ENCODE measurements at regions not wholly inside any gene's neighbourhood (a gene's known extent, or its start where the extent isn't known, plus 50 kb on each side); places are given as distances from the start of the nearest gene placed in this dataset.

DNA sequence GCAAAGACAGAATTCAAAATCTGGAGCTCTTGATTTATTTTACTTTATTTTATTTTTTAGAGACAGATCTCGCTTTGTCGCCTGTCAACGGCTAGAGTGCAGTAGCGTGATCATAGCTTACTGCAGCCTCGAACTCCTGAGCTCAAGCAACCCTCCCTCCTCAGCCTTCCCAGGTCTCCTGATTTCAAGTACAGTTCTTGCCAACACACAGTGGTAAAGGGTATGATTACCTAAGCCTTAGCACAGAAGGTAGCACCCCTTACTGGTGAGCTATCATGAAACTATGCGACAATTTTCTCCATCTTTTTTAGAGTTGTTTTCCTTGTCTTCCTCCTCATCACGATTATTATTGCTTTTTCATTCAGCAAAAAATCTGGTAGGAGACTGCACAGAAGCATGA lies 94.3 kb upstream of the ETV6 start:
- Mint-ChIP-seq H3K27ac (peak overlapping the region in 1 of 2 donors; percentile 73), H3K36me3 (no peaks in the 10 kb centered on the region)

DNA sequence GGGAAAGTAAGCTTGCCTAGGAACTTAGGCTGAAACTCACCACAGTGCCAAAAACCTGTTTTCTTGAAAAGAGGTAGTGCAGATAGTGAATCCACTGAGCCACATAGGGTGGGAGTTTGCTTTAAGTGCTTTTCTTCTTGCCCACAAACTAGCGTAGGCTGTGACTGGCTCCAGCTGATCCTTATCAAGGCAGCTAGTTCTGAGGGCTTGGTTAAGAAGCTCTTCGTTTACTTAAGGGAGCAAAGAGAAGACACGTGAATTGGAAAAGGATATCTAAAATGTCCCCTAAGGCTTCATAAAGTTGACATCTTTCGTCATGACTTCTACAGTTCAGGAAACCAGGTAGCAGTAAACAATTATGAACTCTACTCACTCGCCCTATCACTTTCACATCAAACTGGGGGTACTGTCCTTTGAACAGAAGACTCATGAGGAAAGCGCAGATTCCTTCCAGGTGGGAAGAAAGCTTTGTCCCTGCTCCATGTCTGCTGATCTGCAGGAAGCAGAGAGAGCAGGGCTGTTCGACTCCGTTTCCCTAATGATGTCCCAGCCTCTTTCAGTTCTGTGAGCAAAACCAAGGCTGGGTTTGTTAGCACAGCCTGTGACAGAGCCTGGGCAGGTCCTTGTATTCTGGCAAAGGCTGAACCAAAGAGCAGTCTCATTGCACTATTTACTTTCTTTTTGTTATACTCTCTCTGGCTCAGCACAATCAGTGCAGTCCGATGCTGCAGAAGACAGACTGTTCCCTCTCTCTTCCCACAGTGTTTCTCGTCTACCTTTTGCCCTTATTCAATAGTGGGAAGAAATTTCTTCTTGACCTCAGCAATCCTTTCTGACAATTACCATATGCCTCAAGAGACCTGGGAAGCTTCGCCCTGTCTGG lies 93.5 kb upstream of the ETV6 start:
- Mint-ChIP-seq H3K27ac (peak overlapping the region in 1 of 2 donors; percentile 73), H3K9me3 (no peaks in the 10 kb centered on the region), H3K36me3 (no peaks in the 10 kb centered on the region)
- ATAC-seq = peak; percentile 72
- no peak for DNase-seq (ENCODE audit: low spot score in 2 of 2)

More for the DNA sequence above, 94.3 kb upstream of the ETV6 start:
- ATAC-seq = no peak
- H3K9me3 Mint-ChIP-seq = no peaks in the 10 kb centered on the region
- DNase-seq (ENCODE audit: low spot score in 2 of 2) = no peak

DNA sequence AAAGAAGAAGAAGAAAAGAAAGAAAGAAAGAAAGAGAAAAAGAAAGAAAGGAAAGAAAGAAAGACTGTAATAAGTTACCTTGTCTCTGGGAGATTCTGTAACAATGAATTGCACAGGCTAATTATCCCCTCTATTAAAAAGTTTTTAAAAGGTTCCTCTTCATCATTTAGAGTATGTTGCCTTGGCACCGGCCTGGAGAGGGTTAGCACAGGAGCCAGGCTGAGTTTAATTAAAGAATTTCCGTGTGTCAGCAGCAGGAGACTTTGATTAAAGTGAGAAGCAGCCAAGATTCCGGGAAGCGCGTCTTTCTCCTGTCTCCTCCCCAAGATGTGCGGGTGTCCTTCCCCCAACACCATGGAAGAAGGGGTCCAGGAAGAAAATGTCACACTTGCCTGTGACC lies 92.8 kb upstream of the ETV6 start:
- H3K36me3 Mint-ChIP-seq = no peaks in the 10 kb centered on the region
- no peaks in the 10 kb centered on the region for H3K9me3 Mint-ChIP-seq
- H3K27ac Mint-ChIP-seq = peak overlapping the region in 1 of 2 donors; percentile 73
- DNase-seq (ENCODE audit: low spot score in 2 of 2) (no peak), ATAC-seq (no peak)

DNA sequence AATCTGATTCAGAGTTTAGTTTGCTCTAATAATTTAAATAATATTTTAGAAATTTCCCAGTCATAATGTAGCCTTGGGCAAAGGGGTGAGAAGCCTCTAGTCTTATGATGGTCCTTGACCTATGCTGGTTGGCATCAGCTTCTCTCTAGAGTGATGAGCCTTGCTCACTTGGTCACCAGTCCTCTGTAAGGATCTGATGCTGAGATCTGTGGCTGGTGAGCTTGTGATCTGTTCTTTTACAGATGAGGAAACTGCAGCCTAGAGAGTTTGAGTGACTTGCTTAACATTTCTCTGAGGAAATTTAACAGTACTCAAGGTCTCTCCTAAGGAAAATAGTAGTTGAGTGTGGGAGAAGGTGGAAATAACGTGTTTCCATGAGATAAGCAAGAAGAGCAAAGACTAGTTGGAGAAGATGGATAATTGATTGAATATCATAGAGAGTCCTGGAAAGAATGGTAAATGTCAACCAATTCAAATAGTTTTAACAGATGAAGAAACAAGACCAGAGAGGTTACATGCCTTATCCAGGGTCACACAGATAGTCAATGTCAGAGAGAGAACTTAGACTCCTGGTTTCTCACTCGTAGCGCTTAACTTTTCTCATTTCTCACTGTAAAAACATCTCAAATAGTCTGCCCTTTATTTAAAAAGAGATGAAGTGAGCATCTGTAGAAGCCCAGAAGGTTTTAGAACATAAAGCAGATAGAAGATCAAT lies 89.7 kb upstream of the ETV6 start:
- no peaks in the 10 kb centered on the region for H3K9me3 Mint-ChIP-seq
- no peaks in the 10 kb centered on the region for H3K36me3 Mint-ChIP-seq
- H3K27ac Mint-ChIP-seq = no peak overlapping the region
- no peak for DNase-seq (ENCODE audit: low spot score in 2 of 2)
- no peak for ATAC-seq

DNA sequence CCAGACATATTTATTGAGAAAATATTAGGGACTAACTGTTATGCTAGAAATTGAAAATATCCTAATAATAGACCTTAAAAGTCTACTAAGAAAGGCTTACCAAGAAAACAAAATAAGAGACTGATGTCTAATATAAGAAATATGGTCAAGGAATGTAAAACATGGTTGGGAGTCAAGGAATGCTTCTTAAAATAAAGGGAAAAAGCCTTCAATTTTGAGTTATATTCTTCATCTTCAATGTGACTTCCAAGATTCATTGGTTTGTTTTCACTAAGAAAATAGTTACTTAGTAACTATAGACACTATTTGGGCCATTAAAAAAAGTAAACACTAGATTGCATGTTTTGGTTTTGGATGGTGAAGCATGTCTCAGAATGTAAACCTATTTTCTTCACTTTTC lies 88.1 kb upstream of the ETV6 start:
- H3K36me3 Mint-ChIP-seq = no peaks in the 10 kb centered on the region
- H3K27ac Mint-ChIP-seq = no peak overlapping the region
- DNase-seq (ENCODE audit: low spot score in 2 of 2) = no peak
- H3K9me3 Mint-ChIP-seq = no peaks in the 10 kb centered on the region
- no peak for ATAC-seq

DNA sequence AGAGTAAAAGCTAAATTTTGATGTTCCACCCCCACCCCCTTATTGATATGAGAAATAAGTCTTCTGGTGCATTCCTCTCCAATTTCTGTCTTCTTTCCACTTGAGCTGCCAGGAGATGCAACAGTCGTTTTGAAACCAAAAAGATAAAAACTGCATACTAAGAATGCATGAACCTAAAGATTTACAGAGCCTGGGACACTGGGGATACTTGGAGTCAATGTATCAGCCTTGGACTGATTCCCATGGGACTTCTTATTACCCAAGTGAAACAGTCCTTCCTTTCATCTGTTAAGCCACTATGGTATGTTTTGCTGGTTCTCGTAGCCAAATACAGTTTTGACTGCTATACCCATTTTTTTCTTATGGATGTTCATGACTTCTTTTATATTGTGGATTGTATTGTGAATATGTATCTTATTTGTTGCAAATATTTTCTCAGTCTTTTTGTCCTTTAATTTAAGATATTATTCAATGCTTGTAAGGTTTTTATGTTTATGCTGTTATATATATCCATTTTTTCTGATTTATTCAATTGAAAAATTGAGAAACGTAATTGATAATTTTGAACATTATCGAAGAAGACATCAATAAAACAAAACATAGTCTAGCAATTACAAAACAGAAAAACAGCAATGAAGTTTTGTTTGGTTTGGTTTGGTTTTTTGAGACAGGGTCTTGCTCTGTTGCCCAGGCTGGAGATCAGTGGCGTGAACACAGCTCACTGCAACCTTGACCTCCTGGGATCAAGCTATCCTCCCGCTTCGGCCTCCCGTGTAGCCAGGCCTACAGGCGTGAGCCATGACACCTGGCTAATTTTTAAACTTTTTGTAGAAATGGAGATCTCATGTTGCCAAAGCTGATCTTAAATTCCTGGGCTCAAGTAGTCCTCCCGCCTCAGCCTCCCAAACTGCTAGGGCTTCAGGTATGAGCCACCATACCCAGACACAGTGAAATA lies 85.4 kb upstream of the ETV6 start:
- no peaks in the 10 kb centered on the region for H3K9me3 Mint-ChIP-seq
- no peak overlapping the region for H3K27ac Mint-ChIP-seq
- ATAC-seq (no peak), DNase-seq (ENCODE audit: low spot score in 2 of 2) (no peak)
- H3K36me3 Mint-ChIP-seq = no peaks in the 10 kb centered on the region

DNA sequence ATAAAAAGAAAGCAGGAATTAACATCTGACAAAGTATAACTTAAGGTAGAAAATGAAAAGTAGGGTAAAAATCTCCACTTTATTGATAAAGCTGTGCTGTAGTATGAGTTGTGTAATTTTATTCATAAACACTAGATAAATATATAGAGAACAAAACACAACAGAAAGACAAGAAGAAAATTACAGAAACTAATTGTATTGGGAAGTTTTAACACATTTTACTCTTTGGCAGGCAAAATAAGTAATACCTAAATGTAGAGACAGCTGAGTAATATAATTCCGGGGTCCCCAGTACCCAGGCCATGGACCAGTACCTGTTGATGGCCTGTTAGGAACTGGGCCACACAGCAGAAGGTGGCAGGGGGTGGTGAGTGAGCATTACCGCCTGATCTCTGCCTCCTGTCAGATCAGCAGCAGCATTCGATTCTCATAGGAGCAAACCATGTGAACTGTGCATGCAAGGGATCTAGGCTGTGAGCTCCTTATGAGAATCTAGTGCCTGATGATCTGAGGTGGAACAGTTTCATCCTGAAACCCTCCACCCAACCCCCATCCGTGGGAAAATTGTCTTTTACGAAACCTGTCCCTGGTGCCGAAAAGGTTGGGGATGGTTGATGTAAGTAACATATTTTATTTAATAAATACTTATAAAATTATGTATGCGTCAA lies 84.4 kb upstream of the ETV6 start:
- Mint-ChIP-seq H3K9me3 (no peaks in the 10 kb centered on the region), H3K27ac (no peak overlapping the region), H3K36me3 (no peaks in the 10 kb centered on the region)
- DNase-seq (ENCODE audit: low spot score in 2 of 2) = no peak
- ATAC-seq = no peak

DNA sequence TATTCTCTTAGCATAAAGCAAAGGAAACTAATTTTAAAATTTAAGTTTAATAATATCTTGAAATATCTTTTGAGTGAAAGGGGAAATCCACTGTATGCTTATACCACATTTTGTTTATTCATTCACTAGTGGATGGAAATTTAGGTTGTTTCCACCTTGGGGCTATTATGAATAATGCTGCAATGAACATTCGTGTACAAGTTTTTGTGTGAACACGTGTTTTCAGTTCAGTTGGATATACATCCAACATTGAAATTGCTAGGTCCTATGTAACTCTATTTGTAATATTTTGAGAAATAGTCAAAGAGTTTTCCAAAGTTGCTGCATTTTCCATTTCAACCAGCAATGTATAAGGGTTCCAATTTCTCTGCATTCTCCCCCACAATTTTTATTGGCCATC lies 83.7 kb upstream of the ETV6 start:
- H3K27ac Mint-ChIP-seq = no peak overlapping the region
- no peak for DNase-seq (ENCODE audit: low spot score in 2 of 2)
- H3K9me3 Mint-ChIP-seq = no peaks in the 10 kb centered on the region
- ATAC-seq = no peak
- H3K36me3 Mint-ChIP-seq = no peaks in the 10 kb centered on the region

DNA sequence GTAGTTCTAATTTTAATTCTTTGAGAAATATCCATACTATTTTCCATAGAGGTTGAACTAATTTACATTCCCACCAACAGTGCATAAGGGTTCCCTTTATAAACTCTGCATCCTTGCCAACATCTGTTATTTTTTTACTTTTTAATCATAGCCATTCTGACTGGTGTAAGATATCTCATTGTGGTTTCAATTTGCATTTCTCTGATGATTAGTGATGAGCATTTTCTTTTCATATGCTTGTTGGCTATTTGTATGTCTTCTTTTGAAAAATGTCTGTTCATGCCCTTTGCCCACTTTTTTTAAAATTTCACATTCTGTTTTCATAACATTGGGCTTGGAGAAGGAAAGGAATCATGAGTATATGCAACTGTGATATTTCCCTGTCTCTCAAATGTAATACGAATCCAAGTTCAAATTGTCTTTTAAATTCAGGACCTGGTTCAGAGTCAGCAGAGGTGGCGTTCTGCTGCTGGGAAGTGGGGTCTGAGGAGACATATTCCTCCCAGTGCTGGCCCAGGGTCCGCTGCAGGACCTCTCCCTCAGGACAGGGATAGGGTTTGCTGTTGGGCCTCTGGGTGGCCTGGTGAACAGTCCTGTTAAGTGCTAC lies 81.2 kb upstream of the ETV6 start:
- Mint-ChIP-seq H3K36me3 (no peaks in the 10 kb centered on the region), H3K27ac (no peak overlapping the region), H3K9me3 (no peaks in the 10 kb centered on the region)
- DNase-seq (ENCODE audit: low spot score in 2 of 2) (no peak), ATAC-seq (no peak)

DNA sequence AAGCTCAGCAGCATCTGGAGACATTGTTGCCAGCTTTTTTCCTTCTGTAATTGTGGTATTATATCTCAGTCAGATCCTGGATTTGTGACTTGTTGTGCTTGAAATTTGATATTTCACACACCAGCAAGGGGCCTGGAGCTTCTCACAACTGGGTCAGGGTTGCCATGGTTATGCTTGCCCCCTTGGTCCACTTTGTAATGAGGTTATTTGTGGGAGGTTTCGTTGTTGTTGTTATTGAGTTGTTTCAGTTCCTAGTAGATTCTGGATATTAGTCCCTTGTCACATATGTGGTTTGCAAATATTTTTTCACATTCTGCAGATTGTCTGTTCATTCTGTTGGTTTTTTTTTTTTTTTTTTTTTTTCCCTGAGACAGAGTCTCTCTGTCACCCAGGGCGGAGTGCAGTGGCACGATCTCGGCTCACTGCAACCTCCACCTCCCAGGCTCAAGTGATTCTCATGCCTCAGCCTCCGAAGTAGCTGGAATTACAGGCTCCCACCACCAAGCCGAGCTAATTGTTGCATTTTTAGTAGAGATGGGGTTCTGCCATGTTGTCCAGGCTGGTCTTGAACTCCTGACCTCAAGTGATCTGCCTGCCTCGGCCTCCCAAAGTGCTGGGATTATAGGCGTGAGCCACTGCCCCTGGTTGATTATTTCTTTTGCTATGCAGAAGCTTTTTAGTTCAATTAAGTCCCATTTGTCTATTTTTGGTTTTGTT lies 80.6 kb upstream of the ETV6 start:
- H3K27ac Mint-ChIP-seq = no peak overlapping the region
- ATAC-seq = no peak

DNA sequence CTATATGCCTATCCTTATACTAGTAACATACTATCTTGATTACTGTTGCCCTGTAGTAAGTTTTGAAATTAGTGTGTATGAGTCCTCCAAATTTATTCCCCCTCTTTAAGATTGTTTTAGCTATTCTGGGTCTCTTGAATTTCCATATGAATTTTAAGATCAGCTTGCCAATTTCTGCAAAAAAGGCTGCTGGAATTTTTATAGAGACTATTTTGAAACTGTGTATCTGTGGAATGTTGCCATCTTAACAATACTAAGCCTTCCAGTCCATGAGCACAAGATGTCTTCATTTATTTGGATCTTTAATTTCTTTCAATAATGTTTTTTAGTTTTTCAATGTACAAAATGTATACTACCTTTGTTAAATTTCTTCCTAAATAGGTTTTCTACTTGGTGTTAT lies 79.8 kb upstream of the ETV6 start:
- no peak for DNase-seq (ENCODE audit: low spot score in 2 of 2)
- Mint-ChIP-seq H3K9me3 (peaks cover 0 to 6% of the 10 kb centered on the region in 2 donors), H3K27ac (no peak overlapping the region), H3K36me3 (peaks cover 6 to 8% of the 10 kb centered on the region in 2 donors)
- ATAC-seq = no peak

More for the DNA sequence above, 80.6 kb upstream of the ETV6 start:
- peaks cover under 1 to 2% of the 10 kb centered on the region in 2 donors for H3K36me3 Mint-ChIP-seq
- H3K9me3 Mint-ChIP-seq = peaks cover 0 to 1% of the 10 kb centered on the region in 2 donors
- DNase-seq (ENCODE audit: low spot score in 2 of 2) = no peak

DNA sequence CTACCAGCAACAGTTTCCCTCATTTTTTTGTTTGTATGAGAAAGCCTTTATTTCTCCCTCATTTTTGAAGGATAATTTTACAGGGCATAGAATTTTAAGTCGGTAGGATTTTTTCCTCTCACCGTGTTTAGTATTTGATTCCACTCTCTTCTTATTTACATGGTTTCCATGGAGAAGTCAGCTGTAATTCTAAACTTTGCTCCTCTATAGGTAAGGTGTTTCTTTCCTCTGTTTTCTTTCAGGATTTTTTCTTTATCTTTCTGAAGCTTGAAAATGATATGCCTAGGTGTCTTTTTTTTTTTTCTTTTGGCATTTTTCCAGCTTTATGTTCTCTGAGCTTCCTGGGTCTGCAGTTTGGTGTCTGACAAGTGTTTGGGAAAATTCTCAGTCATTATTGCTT lies 75.6 kb upstream of the ETV6 start:
- Mint-ChIP-seq H3K9me3 (peaks cover 0 to 16% of the 10 kb centered on the region in 2 donors), H3K36me3 (peaks cover 6 to 19% of the 10 kb centered on the region in 2 donors), H3K27ac (no peak overlapping the region)
- ATAC-seq (no peak), DNase-seq (ENCODE audit: low spot score in 2 of 2) (no peak)

DNA sequence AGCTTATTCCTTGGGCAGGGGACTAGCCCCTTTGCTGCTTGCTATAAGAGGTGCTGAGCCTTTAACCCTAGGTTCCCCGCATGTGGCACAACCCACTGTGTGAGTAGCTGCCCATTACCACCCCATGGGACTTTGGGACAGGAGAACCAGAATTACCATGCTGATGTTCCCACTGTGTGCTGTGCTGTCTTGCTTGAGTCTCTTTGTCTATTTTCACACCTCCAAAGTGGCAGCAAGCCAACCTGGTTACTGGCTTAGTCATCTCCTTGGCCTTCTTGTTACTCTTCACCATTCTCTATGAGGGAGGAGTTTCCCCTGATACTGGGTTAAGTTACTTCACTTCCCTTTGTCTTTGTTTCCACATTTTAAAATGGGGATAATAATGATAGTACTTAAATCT lies 73.4 kb upstream of the ETV6 start:
- peak; percentile 54 to 75 for ATAC-seq
- Mint-ChIP-seq H3K27ac (no peak overlapping the region), H3K36me3 (peaks cover 6 to 19% of the 10 kb centered on the region in 2 donors), H3K9me3 (peaks cover 0 to 16% of the 10 kb centered on the region in 2 donors)
- DNase-seq (ENCODE audit: low spot score in 2 of 2) = peak in 1 of 2 donors; percentile 50

DNA sequence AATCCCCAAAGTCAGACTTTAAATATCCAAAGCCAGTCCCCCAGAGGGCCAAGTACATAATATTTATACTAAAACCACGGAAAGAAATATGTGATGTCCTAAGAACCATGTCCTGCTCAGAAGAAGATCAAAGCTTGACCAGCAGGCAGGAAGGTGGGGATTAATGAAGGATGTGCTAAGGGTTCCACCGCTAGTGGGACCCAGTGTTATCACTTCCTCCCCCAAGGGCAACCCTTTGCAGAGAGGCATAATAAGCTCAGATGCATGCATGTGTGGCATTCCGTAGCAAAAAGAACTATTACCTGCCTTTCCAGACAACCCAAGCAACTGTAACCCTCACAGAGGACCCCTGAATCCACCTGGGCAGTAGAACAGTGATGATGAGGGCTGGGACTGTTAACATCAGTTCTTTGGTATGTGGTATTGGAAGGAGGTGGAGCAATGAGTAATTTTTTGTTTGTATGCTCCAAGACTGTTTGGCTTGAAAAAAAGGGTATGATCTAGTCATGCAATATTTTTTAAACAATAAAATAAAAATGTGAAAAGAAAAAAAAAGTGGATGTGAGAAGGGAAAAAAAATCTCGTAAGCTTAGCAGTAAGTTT lies 71.7 kb upstream of the ETV6 start:
- Mint-ChIP-seq H3K27ac (no peak overlapping the region), H3K9me3 (peaks cover 0 to 16% of the 10 kb centered on the region in 2 donors), H3K36me3 (peaks cover 6 to 19% of the 10 kb centered on the region in 2 donors)
- ATAC-seq (no peak), DNase-seq (ENCODE audit: low spot score in 2 of 2) (no peak)

DNA sequence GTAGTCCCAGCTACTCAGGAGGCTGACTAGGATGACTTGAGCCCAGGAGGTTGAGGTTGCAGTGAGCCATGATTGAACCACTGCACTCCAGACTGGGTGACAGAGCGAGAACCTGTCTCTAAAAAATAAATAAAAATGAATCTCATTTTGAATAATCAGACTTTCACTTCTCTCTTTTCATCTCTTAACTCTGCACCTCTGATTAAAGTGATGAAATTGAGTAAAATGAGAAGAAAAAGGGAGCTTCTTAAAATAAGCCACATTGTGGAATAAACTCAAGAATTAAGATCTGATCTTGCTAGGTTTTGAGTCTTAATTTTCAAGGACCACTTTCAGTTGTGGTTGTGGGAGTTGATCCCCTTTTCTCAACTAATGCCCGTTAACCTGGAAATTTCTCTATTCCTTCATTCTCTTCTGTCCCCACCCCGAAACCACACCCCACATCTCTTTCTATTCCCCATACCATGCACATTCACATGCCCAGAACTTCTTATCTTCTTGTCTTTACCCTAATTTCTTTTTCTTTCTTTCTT lies 70.9 kb upstream of the ETV6 start:
- peaks cover 6 to 19% of the 10 kb centered on the region in 2 donors for H3K36me3 Mint-ChIP-seq
- H3K9me3 Mint-ChIP-seq = peaks cover 0 to 16% of the 10 kb centered on the region in 2 donors
- DNase-seq (ENCODE audit: low spot score in 2 of 2) = peak in 1 of 2 donors; percentile 31
- peak in 1 of 2 donors; percentile 85 for ATAC-seq
- H3K27ac Mint-ChIP-seq = peak overlapping the region; percentile 47 to 92
